ENCODE measurements at regions not wholly inside any gene's neighbourhood (a gene's known extent, or its start where the extent isn't known, plus 50 kb on each side); places are given as distances from the start of the nearest gene placed in this dataset.
"Not testable (repeated sequence)": the region's sequence is repeated elsewhere in the genome, so short reads cannot be mapped to it uniquely, and the experiment has no call there.

DNA sequence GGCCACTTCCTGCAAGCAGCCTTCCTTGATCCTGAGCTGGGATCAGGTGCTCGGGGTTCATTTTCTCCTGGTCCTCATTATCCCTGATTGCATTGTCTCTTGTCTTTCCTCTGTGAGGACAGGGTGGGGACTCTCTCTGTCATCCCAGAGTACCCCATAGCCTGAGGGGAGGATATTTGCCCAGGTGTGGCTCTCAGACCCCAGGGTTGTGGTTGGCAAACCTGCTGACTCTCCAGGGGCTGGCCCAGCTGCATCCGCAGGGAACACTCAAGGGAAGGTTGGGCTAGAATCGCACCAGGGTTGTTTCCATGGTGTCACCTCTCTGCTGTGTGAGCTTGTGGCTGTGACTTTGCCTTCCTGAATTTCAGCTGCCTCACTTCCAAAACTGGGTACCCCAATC, 276.8 kb upstream of the C1orf174 start:
- DNase-seq, result no peak

DNA sequence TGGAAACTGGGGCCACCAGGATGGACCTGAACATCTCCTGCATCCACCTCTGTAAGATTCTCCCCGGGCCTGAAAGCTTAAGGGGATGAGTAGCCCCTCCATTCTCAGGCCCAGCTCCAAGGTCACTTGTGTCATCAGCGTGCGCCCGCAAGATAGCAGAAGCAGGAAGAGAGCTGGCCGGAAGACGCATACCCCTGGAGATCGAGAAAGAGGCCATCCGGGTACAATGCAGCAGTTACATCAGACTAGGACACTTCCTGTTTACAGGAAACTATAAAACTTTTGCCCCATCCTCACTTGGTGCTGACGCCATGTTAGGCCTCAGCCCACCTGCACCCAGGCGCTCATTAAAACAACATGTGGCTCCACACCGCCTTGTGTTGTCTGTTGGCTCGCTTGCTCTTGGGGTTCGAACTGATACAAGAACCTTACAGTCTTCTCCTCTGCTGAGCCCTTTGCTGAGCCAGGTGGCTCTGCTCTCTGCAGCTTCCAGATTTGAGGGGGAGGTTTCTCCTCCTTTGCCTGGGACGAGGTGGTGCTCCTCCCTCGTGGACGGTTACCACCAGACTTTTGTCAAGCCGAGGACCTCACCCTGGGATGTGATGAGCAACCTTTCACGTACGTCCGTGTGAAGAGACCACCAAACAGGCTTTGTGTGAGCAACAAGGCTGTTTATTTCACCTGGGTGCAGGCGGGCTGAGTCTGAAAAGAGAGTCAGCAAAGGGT, 277.5 kb upstream of the C1orf174 start:
- DNase-seq, result no peak

DNA sequence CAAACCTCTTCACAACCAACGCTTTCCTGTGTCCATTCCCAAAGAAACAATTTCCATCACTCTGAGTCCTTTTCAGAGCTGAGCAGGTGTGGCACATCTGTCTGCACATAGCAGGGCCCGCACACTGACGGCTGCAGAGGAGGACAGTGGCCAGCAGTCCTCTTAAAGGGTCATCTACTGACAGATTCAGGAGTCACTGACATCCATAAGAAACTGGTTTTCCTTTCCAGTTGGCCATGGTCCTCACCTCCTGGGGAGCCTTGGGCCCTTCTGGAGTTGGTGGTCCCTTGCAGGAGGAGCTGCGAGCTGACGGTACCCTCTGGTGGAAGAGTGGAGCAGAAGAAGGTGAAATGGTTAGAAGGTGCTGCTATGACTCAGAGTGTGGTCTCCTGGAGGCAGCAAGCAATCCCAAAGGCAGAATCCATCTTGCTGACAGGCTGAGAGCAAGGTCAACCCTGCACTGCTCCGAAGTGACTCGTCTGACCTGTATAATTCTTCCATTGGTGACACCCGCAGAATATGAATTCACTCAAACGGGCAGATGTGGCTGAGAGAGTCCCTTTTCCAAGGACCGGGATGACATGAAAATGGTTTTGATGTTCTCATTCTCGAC, 278.5 kb upstream of the C1orf174 start:
- no peak for DNase-seq

DNA sequence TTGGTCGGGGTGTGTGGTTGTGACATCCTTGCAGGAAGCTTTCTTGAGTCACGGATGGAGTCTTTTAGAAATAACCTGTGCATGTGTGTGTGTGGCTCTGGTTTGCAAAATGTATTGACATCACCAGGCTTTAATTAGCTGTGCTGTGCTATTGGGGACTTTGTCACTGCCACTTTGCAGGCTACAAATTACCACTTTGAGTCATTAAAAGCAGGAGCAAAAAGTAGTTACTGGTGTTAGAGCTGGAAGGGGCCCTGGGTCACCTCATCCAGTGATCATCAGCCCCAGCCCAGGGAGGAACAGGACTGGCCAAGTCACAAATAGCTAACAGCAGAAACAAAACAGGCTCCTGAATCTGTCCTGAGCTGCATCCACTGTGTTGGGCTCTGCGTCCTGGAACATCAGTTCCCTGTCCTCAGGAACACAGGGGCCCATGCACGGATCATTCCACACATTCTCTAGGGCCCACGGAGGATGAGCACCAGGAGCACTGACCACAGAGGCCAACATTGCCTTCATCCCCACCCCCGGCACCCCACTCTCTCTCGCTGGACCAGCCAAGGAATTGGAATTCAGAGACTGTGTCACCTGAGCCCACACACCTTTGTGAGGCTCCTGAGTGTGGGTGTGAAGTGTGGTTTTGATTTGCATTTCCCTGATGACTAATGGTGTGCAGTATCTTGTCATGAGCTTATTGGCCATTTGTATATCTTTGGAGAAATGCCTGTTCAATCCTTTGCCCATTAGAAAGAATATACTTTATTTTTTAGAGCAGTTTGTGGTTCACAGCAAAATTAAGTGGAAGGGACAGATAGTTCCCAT, 280.1 kb upstream of the C1orf174 start:
- DNase-seq, result no peak

DNA sequence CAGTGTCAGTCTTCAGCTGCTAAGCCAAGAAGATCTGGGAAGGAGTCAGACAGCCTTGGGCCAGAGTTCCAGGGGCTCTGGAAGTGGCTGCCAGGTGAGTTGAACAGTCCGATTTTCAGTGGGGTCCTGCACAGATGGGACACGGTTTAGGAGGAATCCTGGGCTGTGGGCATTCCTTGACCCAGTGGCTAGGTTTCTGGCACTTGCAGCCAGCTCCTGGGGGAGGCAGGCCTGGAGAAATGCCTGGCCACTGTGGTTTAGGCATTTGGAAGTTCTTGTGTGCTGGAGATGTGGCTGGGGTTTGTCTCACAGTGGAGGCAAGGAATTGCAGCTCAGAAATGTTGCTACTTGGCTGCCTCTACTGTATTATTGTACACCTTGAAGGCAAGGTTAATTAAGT, 286.4 kb upstream of the C1orf174 start:
- not testable (repeated sequence) for DNase-seq

DNA sequence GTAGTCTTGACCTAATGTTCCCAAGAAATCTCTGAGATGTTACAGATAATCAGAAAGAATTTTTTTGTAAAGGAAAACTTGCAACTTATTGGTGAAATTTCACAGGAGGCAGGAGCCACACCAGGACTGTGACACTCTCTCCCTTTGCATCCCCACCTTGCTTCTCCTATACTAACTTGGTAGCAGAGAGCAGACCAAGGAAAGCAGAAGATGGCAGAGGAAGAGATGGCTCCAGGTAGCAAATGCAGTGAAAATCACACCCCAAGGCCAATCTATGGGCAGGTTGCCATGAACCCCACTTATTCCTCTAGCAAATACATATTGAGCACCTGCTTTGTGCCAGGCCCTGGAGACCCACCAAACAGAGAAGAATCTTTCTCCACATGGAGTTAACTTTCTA, 303.4 kb upstream of the C1orf174 start:
- DNase-seq, result no peak

DNA sequence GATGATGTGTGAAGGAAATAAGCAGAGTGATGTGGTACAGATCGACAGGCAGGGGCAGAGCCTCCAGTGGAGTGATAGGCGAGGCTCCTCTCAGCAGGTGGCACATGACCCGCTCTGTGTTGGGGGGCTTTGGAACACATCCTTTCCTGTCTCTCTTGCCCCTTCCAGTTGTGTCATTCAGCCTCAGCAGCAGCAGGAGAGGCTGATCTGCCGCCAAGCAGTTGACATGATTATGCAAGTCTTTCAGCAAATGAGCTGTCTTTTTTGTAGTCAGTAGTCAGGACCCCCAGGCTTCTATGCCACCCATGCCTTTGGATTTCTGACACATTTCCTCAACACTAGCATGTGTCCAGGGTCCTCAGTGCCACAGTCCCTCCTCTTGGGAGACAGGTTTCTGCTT, 307.1 kb upstream of the C1orf174 start:
- DNase-seq, result no peak

DNA sequence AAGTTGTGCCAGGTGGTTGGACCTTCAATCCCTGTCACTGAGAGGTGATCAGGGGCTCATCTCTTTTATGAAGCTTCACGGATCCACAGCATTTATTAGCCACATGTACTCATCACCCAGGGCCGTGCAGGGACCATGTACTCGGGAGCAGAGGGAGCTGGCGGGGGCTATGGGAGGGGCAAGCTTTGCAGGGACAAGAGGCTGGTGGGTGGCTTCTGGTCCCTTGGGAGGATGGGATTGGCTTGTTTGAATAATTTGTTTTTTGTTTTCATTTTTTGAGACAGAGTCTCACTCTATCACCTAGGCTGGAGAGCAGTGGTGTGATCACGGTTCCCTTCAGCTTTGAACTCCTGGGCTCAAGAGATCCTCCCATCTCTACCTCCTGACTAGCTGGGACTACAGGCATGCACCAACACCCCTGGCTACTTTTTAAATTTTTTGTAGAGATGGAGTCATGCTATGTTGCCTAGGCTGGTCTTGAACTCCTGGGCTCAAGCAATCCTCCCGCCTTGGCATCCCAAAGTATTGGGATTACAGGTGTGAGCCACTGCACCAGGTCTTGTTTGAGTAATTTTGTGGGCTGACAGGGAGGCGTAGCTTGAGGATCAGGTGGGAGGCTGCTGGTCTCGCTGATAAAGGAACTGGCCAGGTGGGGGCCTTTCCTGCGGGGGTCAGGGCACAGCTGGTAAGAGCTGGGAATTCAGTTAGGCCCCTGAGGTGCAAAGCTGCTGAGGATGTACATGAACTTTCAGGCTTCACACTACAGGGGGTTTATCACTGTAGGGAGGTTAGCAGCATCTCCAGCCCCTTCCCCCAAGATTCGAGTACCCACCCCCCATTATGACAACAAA, 308.0 kb upstream of the C1orf174 start:
- DNase-seq, result no peak

DNA sequence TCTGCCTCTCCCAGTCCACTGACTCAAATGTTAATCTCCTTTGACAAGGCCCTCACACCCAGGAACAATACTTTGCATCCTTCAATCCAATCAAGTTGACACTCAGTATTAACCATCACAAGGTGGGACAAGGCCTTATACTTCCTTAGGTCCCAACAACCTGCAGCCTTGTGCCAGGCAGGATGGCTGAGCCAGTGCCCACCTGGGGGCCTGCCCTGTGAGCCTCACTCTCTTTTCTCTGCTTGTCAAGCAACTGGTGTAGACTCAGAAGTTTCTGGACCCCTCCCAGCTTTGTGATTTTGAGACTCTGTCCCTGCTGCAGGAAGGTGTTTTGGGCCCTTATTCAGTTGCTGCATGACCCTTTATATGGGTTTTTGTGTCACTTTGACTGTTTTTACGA, 310.0 kb upstream of the C1orf174 start:
- DNase-seq, result no peak

DNA sequence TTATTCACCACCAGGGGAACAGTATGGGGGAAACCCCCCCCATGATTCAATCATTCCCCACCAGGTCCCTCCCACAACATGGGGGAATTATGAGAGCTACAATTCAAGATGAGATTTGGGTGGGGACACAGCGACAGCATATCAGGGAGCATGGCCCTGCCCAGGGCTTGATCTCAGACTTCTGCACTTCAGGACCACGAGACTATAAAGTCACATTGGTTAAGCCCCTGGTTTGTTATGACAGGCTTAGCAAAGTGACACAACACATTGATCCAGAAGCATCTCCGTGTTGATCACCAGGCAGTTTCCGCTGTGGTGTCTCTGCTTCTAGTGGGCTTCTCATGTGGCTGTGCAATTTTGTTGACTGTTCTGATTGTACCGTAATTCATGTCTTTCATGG, 312.7 kb upstream of the C1orf174 start:
- DNase-seq, result no peak

DNA sequence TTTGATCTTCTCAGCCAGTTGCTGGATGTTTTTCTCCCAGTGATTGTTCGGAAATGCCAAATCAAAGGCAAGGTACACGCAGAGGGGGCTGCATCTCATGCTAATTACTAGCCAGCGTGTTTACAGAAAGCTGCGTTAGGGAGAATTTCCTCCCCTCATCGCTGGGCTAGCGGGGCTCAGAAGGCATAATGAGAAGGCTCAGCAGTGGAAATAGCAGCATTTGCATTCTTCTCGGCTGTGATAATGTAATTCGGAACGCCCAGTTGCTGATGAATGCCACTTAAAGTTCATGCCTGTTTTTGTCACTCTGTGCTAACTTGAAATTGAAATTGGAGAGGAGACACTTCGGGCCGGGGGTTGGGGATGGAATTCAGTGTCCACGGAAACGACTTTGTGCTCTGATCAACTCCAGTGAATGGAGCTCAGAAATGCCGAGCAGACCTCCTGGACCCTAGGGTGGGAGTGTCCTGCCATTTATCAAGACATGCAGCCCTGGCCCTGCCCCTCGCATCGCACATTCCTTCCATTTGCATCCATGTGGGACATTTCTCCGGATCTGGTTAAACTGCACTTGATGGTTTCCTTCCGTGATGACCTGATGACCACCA, 313.4 kb upstream of the C1orf174 start:
- no peak for DNase-seq

DNA sequence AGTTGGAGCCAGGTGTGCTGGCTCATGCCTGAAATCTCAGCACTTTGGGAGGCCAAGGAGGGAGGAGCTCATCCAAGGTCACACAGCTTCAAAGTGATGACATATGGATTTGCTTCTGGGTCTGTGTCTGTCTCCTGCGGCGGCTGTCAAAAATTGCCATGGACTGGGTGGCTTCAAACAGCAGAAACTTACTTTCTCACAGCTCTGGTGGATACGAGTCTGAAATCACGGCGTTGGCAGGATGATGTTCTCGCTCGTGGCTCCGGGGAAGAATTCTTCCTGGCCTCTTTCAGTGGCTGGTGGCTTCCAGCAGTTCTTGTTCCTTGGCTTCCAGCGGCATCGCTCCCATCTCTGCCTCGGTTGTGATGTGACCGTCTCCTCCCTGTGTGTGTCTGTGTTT, 314.8 kb upstream of the C1orf174 start:
- no peak for DNase-seq

DNA sequence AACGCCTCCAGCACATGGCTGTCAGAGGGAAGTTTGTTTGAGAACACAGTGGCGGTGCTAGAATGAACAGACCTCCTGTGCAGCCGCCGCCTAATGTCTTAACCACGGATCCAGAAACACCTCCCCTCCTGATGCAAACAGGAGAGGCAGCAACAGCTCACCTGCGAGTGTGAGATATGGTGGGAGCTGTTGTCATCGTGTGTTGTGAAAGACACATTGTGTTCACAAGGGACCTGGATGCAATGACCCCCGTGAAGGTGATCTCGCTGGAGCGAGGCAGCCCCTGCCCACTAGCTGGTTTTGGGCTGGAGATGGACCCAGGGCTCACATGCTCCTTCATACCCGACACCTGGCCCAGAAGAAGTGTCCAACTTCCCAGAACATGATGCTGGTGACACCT, 315.3 kb upstream of the C1orf174 start:
- DNase-seq, result no peak

DNA sequence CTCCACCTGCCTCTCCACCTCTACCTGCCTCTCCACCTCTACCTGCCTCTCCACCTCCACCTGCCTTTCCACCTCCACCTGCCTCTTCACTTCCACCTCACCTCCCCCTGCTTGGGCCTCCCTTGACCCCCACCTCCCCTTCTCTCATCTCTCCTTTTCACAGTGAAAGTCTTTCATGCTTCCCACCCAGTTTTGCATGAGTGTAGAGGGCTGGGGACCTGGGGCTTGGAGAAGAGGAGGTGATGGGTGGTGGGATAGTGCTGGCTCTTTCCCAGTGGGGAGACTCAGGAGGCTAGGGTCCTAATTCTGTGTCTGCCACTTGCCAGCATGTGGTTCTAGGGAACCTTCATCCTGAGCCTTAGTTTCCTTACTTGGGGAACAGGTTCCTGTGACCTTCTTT, 316.2 kb upstream of the C1orf174 start:
- DNase-seq, result no peak

DNA sequence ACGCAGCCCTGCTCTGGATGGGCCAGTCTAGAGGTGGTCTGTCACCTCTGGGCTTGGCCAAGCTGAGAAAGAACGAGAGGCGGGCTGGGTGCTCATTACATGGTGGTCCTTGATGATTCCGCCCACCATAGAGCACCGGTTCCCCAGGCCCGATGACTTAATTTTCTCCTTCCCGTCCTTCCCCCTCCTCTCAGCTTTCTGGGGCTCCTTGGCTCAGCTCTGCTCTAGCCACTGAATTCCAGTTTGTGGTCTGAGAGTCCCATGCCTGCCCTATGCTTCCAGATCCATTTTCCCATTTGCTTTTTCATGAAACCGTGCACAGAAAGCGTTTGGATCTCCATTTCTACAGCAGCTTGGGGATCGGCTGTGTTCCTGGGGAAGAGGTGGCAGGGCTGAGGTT, 318.5 kb upstream of the C1orf174 start:
- DNase-seq, result no peak

DNA sequence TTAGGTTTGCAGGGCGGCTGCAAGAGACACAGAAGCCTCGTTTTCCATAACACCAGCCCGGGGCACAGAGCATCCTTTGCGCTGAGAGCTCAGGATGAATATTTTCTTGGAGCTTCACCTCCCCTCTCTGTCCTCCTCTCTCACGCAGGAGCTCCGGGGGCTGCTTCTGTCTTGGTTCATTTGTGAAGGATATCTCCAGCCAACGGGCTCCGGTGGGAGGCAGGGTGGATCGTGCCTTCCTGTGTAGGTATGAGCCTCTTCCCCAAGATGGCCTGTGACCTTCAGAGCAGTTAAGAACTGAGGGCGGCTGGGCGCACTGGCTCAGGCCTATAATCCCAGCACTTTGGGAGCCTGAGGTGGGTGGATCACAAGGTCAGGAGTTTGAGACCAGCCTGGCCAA, 319.0 kb upstream of the C1orf174 start:
- DNase-seq, result no peak

DNA sequence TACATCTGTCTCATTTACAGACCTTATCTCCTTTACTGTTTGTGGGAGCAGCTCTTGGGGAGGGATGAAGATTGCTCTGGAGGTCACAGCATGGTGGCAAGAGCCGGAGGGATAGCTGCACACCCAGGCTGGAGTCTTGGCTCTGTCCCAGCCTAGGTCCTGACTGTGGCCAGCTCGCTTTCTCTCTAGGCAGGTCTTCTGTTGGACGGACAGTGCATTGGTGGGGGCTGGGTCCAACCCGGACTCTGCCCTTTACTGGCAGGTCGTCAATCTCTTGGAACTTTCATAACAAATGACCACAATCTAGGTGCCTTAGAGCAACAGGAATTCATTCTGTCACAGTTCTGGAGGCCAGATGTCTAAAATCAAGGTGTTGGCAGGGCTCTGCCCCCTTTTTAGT, 319.8 kb upstream of the C1orf174 start:
- DNase-seq, result no peak

DNA sequence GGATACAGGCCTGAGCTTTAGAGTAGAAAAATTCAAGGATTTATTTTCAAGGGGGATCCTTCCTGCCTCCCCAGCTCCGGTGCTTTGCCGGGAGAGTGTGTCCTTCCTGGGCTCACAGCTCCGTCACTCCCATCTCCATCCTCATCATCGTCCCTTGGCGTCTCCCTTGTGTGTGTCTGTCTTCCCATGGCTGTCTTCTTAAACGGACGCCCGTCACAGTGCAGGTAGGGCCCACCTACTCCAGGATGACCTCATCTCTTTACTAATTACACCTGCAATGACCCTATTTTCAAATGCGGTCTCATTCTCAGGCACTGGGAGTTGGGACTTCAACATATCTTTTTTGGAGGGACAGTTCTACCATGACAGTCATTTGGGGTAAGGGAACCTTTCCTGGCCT, 320.3 kb upstream of the C1orf174 start:
- no peak for DNase-seq

DNA sequence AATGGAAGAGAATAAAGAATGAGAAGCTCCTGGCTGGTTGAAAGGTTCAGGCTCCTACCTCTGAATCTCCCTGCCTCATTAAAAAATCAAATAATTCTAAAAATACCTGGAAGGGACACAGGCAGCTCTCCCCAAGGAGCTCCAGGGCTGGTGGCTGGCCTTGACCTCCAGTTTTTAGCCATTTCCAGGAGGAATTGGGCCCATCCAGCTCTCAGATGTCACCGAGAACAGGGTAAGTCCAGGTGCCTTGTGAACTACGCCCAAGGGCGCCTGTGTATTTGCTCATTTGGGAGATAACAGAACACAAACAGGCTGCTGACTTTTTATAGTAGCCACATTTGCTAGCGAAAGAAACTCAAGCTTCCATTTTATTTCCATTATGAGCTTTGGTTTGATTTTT, 321.0 kb upstream of the C1orf174 start:
- DNase-seq, result no peak

DNA sequence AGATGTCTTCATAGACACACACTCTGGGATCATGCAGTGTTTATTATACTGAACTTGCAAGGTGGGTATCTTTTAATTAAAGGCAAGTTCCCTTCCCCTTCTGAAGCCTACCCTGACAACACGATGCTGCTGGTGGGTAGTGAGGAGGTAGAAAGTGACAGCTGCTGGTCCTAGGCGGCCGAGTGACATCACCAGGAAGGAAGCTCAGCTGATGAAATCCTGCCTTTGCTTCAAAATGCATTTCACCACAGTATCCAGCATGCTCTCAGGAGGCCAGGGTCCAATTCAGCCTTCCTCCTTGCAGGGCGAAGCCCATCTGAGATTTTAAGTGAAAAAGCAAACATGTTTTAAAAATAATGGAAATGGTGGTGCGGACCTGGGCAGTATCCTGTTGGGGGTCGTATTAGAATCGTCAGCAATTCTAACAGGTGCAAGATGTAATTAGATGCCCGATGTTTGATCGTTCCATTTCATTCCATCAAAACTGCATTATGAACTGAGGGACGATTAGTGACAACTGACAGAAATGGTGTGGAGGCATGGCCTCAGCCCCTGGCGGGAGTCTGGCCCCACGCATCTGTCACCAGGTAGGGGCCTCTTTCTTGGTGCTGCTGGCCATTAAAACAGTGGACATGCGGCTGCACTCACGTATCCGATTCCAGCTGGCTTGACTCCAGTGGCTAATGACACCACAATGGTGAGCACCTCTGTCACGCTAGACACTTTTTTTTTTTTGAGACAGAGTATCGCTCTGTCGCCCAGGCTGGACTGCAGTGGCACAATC, 324.8 kb upstream of the C1orf174 start:
- no peak for DNase-seq

DNA sequence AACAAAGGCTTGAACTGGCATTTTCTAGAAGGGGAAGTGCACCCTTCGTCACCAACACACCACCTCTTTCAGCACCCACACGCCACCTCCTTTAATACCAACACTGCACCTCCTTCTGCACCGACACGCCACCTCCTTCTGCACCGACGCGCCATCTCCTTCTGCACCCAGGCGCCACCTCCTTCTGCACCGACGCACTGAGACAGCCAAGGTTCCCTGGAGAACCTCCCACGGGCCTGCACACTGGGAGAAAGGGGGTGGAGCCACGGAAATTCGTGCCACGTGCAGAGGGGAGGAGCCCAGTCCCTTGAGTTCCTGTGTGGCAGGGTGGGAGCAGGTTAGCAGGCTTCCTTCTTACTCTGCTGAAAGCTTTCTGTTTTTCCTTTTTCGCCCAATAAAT, 327.9 kb upstream of the C1orf174 start:
- DNase-seq, result no peak

DNA sequence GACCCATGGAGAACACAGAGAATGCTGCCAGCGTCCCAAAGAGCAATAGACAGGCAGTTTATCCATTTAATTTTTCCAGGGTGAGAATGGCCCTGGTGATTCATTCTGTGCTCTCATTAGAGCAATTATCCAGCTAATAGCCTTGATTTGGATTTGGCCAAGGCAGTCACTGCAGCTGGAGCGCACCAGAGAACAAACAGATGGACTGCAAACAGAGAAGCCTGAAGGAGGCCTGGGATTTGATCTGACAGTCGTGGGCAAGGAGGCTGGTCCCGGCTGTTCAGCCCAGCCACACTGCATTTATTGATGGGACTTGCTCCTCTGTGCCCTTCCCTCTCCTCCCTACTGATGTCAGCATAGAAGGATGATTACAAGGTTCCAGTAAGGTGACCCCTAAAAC, 353.9 kb upstream of the C1orf174 start:
- DNase-seq, result no peak

All from CD4-positive, alpha-beta T cell treated with Interleukin-15 for 1 hour (primary cell).